NAMALWA (cell line): ENCODE measurements at regions not wholly inside any gene's neighbourhood (a gene's known extent, or its start where the extent isn't known, plus 50 kb on each side); places are given as distances from the start of the nearest gene placed in this dataset.

Experiments used
- DNase-seq: peaks from one replicate; pipeline ENCODE4 v3.0.0-alpha.2; 2015; ENCODE audit warnings: low spot score

DNA sequence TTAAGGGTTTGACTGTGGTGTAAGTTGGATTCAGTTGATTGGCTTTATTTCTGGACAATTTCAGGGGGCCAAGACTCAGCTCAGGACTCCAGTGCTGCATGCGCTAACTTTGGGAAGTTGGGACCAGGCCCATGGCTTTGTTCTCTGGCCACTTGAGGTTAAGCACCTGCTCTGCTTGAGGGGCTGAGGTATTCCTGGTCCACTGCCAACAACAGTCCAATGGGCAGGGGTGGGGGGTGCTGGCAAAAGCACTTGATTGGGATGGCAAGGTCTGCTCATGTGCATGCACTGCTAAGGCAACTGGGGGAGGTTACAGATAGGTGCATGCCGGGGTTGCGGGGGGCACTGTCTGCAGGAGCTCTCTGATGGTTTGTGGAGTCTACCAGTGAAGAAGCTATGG is 52.6 kb upstream of the ASB17 start:
- DNase-seq = no peak

DNA sequence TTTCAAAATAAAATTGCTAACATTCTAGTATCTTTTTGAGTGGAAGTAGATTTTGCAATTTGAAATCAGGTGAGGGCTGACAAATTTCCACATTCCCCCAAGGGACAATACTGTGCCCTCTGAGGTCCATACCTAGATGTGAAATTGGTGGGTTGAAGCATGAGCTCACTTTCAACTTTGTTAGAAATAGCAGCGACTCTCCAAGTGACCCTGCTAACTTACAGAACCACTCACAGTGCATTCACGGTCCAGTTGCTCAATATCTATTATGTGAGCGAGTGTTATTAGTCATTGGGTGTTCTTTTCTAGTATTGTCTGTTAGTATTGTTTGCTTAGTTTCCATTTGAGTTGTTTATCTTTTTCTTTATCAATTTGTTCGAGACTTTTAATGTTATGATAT is 53.6 kb upstream of the ASB17 start:
- no peak for DNase-seq

DNA sequence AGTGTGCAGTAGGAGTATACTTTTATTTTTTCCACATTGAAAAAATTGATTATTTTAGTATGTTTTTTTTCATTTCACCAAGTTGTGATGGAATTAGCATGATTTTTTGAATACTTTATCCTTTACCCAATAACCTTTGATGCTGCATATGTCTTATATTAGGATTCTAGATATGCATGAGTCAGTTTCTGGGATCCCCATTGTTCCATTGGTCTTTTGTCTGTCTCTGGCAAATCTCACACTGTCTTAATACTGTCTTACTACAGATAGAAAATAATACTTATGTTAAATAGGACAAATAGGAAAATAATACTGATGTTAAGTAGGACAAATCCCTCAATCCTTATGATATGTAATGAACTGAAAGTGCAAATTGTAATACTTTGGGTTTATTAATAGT is 54.3 kb upstream of the ASB17 start:
- no peak for DNase-seq

DNA sequence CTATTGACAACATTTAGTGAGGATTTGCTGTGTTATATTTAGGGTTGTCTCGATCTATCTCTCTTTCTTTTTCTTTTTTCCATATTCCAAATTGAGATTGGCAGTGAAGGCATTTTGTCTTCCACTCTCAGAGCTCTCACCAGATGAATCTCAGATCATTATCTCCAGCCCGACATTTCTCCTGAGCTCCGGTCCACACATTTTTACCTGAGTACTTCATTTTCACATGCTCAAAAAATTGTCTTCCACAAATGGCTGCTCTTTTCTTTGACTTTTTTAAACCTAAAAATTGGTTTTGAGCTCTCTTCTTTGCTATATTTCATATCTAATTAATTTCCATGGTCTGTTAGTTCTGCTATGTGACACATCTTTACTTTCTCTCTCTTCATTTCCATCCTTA is 56.9 kb upstream of the ASB17 start:
- no peak for DNase-seq

DNA sequence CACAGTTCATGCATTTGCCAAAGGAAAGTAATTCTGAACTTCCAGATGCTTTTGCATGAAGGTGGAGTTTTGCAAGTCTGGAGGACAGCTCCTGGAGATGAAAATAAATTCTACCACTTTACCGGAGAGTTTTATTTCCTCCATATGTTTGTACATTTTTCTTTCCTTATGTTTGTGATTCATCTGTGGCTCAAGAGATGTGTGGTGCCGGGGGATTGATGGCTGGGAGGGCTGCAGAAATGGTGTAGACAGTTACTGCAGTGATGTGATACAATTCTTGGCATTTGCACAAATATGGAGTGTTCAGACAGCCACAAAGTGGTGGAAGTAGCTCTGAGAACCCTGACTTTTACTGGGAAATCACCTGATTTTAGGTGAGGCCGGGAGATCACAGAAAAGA is 58.5 kb upstream of the ASB17 start:
- DNase-seq = no peak

DNA sequence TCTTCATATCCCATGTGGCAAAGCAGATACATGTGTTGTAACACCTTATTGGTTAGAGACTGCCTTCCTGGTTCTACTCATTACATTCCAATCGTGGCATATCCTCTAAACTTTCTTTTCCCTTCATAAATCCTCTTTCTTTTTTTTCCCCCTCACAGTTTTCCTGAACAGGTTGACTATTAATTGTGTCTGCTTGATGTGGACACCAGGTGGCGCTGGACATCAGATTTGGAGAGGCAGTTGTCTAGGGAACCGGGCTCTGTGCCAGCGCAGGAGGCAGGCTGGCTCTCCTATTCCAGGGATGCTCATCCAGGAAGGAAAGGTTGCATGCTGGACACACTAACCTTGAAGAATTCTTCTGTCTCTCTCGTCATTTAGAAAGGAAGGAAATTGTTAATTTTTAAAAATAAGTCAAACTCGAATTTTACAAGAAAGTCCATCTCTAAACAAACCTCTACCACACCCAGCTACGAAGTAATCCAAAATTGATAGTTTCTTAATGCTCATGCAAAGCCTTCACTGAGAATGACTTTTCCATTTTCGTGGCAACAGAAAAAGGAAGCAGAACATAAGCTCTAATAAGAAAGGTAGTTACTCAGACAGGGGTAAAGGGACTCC is 59.4 kb upstream of the ASB17 start:
- peak; percentile 72 for DNase-seq

DNA sequence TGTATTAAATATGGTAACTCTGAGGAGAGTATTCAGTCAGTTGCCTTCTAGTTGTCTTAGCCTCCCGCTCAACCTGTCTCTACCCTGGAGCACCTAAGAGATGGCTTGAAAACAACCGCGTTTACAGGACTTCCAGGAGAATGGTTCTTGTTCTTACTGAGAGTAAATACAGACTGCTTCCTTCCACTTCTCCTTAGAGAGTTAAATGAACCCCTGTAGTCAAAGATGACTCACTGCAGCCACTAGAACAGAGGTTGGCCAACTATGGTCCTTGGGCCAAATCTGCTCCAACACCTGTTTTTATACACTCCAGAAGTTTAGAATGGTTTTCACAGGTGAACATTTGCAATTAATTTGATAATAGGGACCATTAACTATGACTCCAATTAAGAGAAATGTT is 60.1 kb upstream of the ASB17 start:
- no peak for DNase-seq

DNA sequence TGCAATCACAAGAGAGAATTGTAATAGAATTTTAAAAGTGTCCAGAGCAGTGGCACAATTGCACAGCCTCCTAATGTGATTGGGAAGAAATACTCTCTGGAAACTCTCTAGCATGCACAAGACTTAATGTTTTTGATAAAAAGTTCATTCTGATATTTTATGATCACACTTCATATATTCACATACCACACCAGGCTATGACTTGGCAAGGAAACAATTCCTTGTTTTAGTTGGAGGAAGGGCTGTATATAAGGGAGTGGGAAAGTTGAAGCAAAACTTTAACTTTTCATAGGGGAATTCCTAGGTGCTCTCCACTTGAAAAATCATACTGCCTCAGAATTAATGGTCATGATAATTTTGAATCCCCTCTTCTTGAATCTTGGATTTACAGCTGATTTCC is 61.5 kb upstream of the ASB17 start:
- DNase-seq = no peak

DNA sequence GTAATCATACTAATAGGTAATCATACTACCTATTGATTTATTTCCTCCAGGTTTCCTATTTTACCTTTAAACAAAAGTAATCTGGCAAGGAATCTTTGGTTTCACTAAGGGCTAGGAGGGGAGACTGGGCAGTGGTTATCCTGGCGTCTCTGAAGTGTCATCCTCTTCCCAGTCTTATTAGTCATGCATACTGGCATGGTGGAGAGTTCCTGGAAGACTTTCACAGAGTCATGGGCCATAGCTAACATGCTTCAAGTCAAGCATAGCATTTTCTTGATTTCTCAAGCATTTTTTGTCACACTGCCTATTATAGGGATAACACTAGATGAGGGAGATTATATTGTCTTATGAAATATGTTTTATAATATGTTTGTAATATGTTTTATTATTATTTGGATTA is 64.0 kb upstream of the ASB17 start:
- DNase-seq = no peak

DNA sequence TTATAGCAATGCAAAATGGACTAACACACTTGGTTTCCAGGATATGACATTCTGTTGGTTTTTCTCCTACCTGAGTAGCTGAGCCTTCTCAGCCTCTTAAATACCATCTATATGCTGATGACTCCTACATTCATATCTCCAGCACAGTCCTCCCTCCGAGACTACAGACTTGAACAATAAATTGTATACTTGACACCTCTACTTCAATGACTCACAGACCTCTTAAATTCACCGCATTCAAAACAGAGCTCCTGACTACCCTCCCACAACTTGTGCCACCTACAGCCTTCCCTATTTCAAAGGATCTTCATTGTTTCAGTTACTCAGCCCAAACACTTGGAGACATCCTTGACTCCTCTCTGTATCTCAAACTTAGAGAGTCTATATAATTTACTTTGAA is 66.8 kb upstream of the ASB17 start:
- DNase-seq = no peak

DNA sequence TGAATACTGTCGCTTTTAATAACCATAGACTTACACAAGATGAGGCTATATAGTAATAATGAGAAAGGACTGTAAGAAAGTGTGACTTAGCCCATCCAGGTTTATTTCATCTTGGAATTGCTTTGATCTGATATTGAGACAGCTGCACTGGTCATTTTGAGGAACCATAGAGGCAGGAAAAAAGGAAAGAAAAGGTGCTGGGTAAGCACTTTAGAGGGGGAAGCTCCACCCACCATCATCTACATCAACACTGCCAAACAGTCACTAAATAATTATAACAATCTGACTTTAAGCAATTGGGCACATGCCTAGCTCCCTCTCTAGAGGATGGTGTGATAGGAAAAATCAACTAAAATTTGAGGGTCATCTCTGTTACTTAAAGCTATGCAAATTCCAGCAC is 70.6 kb upstream of the ST6GALNAC3 start:
- no peak for DNase-seq

DNA sequence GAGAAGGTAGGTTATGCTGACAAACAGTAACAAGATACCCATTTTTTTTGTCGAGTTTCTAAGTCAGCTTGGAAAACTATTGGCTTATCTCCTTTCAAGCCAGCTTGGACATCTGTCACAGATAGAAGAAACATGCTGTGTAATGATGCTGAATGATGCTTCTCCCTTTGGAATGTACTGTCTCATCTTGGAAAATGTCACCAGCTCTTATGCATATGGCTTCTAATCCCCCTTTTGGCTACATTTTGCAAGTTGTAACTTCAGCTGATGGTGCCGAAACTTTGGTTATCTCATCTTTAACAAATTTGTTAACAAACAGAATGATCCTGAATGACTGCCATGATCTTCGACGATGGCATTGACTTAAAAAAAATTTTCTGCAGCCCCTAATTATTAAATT is 68.8 kb upstream of the ST6GALNAC3 start:
- DNase-seq = no peak

DNA sequence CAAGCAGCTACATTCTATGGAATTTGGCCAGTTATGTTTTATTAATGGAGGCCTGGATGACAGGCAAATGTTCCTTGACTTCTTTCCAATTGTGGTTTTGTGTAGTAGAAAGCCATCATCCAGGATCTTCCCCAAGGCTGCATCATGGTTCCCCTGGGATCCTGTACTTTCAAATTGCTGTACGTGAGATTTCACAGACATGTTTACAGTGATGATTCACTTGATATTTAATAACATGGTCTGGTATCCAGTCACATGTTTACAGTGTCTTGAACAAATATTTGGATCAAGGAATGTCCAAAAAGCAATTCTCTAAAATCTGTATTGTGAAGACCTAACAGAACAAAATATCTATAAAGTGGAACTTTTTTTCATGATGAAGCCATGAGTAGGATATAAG is 68.3 kb upstream of the ST6GALNAC3 start:
- DNase-seq = no peak

DNA sequence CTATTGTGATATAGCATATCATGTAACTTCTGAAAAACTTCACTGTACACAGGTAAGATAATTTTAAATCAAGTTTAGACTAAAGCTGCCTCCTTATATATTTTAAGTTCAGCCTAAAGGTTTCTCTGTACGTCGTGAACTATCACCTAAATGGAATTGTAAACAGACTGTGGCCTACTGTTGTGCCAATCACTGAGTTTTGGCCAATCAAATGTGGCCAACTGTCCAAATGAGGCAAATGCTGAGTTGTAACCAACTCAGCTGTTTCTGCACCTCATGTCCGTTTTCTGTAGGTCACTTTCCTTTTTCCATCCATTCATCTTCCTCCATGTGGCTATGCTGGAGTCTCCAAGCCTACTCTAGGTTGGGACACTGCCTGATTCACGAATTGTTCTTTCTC is 63.7 kb upstream of the ST6GALNAC3 start:
- no peak for DNase-seq

DNA sequence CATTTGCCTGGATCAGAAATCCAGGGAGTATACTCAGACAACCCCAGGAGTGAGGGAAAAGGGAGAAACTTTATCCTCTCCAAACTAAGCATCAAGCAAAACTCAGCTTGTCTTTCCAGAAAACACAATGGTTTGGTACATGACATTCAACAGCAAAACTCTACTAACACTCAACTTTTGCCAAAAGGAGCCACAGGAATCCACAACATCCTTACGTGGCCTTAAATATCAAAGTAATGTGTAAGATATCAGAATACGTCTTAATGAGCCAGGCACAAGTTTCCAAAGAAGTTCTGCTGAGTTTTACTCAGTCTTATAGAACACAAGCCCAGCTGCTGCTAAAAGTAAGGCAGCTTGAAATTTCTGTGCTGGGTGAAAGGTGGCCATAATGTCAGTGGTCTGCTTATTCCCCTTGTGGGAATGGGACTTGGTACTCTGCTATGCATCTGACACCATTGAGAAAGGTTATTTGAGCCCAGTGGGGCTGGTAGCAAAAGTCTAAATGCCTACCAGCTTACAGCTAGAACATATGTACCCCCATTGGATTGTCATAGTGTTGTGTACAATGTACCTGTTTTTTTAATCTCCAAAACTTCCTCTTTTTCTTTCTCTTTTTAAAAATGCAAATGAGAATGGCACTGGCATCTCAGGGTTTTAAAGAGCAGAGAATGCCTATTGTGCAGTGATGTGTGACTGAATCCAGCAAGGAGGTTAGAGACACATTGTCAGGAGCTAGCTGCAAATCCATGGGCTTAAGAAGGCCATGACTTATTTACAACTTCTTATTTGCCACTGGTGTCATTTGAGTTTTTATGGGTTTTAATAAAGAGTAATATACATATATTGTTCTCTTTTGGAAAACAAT is 62.0 kb upstream of the ST6GALNAC3 start:
- no peak for DNase-seq

DNA sequence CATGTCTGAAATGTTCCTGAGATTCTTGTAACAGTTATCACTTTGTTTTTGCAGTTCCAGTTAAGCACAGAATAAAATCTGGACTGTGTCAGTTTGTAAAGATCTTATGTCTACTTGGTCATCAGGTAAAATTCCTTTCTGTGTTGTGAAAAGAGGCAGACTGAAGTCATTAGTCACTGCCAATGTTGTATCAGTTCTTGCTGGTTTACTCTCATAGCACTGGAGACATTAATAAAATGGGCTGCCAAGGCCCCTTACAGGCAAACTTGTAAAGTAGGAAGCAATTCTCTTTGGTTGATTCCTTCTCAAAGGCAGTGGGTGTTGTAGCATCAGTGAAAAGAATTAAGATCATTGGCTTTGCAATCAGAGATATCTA is 61.4 kb upstream of the ST6GALNAC3 start:
- DNase-seq = no peak

DNA sequence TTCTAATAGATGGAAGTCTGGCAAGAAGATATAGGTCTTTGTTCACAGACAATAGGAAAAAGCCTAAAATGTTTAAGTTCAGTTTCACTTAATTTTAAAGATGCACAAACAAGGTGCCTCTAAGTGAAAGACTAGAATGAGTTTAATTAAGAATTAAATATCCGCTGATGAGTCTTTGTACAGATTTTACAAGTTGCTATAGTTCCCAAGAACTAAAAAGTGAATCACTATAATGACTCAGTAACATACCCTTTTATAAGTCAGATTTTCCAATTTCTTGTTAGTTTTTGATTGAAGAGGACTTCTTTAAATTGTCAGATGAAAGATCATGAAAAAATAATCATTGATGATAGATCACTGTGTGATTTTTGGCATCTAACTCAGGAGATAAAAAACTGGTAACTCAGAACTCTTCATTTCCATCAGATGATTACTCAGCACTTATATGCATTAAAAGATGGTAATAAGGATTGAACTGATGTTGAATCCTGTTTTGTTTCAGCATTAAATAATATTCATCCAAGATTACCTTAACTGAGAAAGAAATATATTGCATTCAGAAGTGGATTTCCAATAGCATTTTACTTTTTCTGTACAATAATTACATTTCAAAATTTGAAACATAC is 59.0 kb upstream of the ST6GALNAC3 start:
- no peak for DNase-seq

DNA sequence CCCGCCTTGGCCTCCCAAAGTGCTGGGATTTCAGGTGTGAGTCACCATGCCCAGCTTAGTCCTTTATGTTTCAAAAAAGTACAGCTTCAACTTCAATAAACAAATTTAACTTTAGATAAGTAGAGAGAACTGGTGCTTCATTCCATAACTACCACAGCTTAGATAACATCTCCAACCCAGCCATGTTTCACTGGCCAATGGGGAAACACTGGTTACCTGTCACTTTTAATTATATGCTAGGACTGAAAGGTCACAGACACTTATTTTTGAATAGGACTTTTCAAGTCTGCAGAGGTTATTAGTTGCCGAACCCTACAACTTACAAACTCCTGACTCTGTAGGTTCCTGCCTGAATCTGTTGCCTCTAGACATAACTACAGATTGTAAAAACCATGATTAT is 56.5 kb upstream of the ST6GALNAC3 start:
- DNase-seq = no peak

DNA sequence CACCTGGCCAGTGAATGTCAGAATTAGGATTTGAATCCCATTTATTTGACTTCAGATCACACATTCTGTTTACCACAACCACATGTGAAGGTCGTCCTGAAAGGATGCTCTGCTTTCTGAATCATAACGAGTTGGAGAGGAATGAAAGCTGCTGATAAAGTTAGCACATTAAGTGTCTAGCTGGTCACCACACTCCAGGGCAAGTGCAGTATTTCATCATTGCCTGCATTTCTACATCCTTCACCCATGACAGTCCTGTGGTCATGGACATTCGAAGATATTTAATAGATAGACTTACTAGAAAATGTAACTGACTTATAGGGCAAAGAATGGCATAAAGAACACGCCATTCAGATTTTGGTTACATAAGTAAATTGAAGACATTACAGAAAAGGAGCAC is 52.7 kb upstream of the ST6GALNAC3 start:
- no peak for DNase-seq

DNA sequence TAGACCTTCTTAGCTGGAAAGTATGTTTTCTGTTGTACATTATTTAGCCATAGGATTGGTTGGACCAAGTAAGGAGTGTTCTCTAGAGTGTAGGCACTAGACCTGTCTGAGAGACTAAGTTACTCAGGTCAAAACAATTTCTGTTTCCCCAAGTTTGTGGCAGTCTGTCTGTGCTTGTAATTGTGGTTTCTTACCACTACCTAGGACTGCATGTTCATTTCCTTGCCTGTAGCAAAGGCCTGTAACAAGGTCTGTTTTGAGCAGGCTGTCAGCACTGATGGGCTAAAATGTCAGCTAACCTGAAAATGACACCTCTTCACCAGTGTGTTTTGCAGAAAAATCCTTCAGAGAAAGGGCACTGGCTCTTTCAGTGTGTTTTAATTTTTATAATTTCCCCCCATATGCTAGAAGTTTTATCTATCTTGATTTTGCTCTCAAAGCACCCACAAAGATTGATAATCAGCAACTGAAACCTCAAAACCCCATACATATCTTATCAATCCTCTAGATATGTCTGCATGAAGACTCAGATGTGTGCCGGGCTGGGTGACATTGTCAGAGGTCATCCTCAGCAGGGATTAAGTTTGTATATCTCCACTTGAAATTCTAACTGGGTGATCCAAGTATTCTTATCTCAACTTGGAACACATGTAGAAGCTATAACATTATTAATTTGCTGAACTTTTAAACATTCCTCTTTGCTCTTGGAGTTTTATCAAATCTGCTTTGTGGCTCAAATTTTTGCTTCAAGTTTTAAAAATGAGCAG is 50.7 kb upstream of the ST6GALNAC3 start:
- no peak for DNase-seq
